ENCODE measurements at regions not wholly inside any gene's neighbourhood (a gene's known extent, or its start where the extent isn't known, plus 50 kb on each side); places are given as distances from the start of the nearest gene placed in this dataset.

DNA sequence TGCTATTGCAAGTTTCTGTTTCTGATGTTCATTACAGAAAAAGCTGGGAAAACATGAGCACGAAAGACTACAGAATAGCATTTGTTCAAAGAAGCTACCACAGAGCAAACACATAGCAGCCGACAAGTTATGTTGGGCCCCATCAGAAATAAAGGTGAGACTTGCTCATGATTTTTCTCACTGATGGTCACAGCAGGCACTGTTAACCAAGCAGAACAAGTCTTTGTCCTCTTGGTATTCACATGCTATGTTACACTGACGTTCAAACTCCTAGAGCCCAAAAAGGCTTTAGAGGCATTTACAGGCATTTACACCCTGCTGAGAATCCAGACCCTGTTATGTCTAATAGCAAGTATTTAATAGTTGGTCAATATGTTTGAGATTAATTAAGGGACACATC lies 235.0 kb upstream of the HNMT start:
- H3K9me2 ChIP-seq (ENCODE audit: low read depth, low read length), result no peaks in the 10 kb centered on the region
- H3K4me1 ChIP-seq (ENCODE audit: insufficient read depth, low read length, severe bottlenecking), result no peaks in the 10 kb centered on the region

GRCh38 chr2:137737559-137737958 lies 226.7 kb upstream of the HNMT start:
- Histone ChIP-seq H3K36me3 (ENCODE audit: insufficient read depth, low read length) (no peaks in the 10 kb centered on the region), H2AFZ (ENCODE audit: low read length) (no peak overlapping the region), H3K4me2 (ENCODE audit: low read length) (no peak overlapping the region), H3K9ac (ENCODE audit: low read length) (no peak overlapping the region), H3K4me3 (ENCODE audit: low read depth, low read length, poor library complexity, severe bottlenecking) (no peak overlapping the region), H3K27ac (ENCODE audit: low read depth, low read length, poor library complexity, severe bottlenecking) (no peak overlapping the region), H3K27me3 (ENCODE audit: insufficient read depth, low read length) (no peaks in the 10 kb centered on the region), H4K20me1 (ENCODE audit: insufficient read depth, low read length) (no peaks in the 10 kb centered on the region), H3K4me1 (ENCODE audit: insufficient read depth, low read length, severe bottlenecking) (no peaks in the 10 kb centered on the region), H3K9me2 (ENCODE audit: low read depth, low read length) (no peaks in the 10 kb centered on the region), H3K9me3 (ENCODE audit: low read length) (no peaks in the 10 kb centered on the region), H3F3A (ENCODE audit: insufficient read depth, low read length) (no peaks in the 10 kb centered on the region), H3K79me2 (ENCODE audit: insufficient read depth, low read length) (no peaks in the 10 kb centered on the region)
- TF ChIP-seq EZH2 (IDR thresholded peaks at IDR 0.05; ENCODE audit: borderline replicate concordance, low read length), result no peak

More for the DNA sequence above, 235.0 kb upstream of the HNMT start:
- Histone ChIP-seq H3K4me2 (ENCODE audit: low read length) (no peak overlapping the region), H3K79me2 (ENCODE audit: insufficient read depth, low read length) (no peaks in the 10 kb centered on the region), H3K36me3 (ENCODE audit: insufficient read depth, low read length) (no peaks in the 10 kb centered on the region), H3K9ac (ENCODE audit: low read length) (no peak overlapping the region), H3K27me3 (ENCODE audit: insufficient read depth, low read length) (no peaks in the 10 kb centered on the region), H3K27ac (ENCODE audit: low read depth, low read length, poor library complexity, severe bottlenecking) (no peak overlapping the region), H2AFZ (ENCODE audit: low read length) (no peak overlapping the region), H3F3A (ENCODE audit: insufficient read depth, low read length) (no peaks in the 10 kb centered on the region), H4K20me1 (ENCODE audit: insufficient read depth, low read length) (no peaks in the 10 kb centered on the region), H3K4me3 (ENCODE audit: low read depth, low read length, poor library complexity, severe bottlenecking) (no peak overlapping the region), H3K9me3 (ENCODE audit: low read length) (no peaks in the 10 kb centered on the region)
- TF ChIP-seq, protein P1, sequence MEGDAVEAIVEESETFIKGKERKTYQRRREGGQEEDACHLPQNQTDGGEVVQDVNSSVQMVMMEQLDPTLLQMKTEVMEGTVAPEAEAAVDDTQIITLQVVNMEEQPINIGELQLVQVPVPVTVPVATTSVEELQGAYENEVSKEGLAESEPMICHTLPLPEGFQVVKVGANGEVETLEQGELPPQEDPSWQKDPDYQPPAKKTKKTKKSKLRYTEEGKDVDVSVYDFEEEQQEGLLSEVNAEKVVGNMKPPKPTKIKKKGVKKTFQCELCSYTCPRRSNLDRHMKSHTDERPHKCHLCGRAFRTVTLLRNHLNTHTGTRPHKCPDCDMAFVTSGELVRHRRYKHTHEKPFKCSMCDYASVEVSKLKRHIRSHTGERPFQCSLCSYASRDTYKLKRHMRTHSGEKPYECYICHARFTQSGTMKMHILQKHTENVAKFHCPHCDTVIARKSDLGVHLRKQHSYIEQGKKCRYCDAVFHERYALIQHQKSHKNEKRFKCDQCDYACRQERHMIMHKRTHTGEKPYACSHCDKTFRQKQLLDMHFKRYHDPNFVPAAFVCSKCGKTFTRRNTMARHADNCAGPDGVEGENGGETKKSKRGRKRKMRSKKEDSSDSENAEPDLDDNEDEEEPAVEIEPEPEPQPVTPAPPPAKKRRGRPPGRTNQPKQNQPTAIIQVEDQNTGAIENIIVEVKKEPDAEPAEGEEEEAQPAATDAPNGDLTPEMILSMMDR (IDR thresholded peaks at IDR 0.05; ENCODE audit: low read length), result no peak
- no peak for TF ChIP-seq EZH2 (IDR thresholded peaks at IDR 0.05; ENCODE audit: borderline replicate concordance, low read length)

DNA sequence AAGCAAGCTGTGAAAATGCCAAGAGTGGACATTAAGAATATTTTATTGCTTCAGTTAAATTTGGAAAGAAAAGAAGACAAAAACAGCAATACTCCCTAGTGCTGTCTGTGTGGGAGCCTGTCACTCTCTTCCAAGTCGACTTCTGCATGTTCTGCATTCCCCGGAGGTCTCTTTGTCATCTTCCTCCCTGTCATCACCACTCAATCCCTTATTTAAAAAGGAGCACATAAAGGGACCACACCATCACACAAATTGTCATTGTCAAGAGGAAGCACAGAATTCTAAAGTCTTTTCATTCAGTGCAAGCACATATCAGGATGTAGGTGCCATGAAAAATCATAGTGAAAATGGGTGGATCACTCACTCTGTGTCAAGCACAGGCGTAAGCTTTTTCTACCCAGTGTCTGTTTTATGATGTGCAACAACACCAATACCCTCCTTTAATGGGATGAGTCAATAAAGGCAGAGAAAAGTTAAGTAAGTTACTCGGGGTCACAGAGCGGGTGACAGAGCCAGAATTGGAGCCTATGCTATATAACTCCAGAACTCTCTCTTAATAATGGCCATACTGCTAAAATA lies 222.4 kb upstream of the HNMT start:
- no peaks in the 10 kb centered on the region for H4K20me1 ChIP-seq (ENCODE audit: insufficient read depth, low read length)
- no peaks in the 10 kb centered on the region for H3K9me3 ChIP-seq (ENCODE audit: low read length)
- no peak overlapping the region for H3K4me2 ChIP-seq (ENCODE audit: low read length)
- no peaks in the 10 kb centered on the region for H3K27me3 ChIP-seq (ENCODE audit: insufficient read depth, low read length)
- H3F3A ChIP-seq (ENCODE audit: insufficient read depth, low read length), result no peaks in the 10 kb centered on the region
- H3K4me1 ChIP-seq (ENCODE audit: insufficient read depth, low read length, severe bottlenecking), result no peaks in the 10 kb centered on the region
- no peak overlapping the region for H3K4me3 ChIP-seq (ENCODE audit: low read depth, low read length, poor library complexity, severe bottlenecking)
- H3K36me3 ChIP-seq (ENCODE audit: insufficient read depth, low read length), result no peaks in the 10 kb centered on the region
- no peaks in the 10 kb centered on the region for H3K9me2 ChIP-seq (ENCODE audit: low read depth, low read length)
- no peak overlapping the region for H3K27ac ChIP-seq (ENCODE audit: low read depth, low read length, poor library complexity, severe bottlenecking)
- no peak overlapping the region for H3K9ac ChIP-seq (ENCODE audit: low read length)
- no peak for TF ChIP-seq EZH2 (IDR thresholded peaks at IDR 0.05; ENCODE audit: borderline replicate concordance, low read length)
- TF ChIP-seq, protein P1 (IDR thresholded peaks at IDR 0.05; ENCODE audit: low read length), result no peak
- no peaks in the 10 kb centered on the region for H3K79me2 ChIP-seq (ENCODE audit: insufficient read depth, low read length)
- no peak overlapping the region for H2AFZ ChIP-seq (ENCODE audit: low read length)

DNA sequence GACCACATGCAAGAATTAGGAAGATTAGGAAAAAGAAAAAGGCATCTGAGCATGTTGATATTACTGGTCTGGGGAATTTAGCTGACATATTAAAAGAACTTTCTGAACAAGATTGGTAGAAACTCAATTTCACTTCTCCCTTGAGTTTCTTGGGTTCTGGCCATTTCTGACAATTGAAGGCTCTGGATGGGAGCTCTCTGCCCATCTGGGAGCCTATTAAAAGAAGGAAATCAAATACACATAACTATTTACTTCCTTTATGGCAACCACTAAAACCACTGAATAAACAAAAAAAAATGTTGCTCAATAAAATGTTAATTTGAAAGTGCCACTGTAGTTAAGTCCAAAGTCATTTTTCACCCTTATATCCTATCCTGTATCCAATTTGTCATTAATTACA lies 216.8 kb upstream of the HNMT start:
- Histone ChIP-seq H3K4me1 (ENCODE audit: insufficient read depth, low read length, severe bottlenecking) (no peaks in the 10 kb centered on the region), H3K79me2 (ENCODE audit: insufficient read depth, low read length) (no peaks in the 10 kb centered on the region), H4K20me1 (ENCODE audit: insufficient read depth, low read length) (no peaks in the 10 kb centered on the region), H3K27ac (ENCODE audit: low read depth, low read length, poor library complexity, severe bottlenecking) (no peak overlapping the region), H3K36me3 (ENCODE audit: insufficient read depth, low read length) (no peaks in the 10 kb centered on the region), H3K27me3 (ENCODE audit: insufficient read depth, low read length) (no peaks in the 10 kb centered on the region), H3K4me2 (ENCODE audit: low read length) (no peak overlapping the region), H3K9me2 (ENCODE audit: low read depth, low read length) (no peaks in the 10 kb centered on the region), H2AFZ (ENCODE audit: low read length) (no peak overlapping the region), H3K9me3 (ENCODE audit: low read length) (no peaks in the 10 kb centered on the region), H3F3A (ENCODE audit: insufficient read depth, low read length) (no peaks in the 10 kb centered on the region), H3K9ac (ENCODE audit: low read length) (no peak overlapping the region), H3K4me3 (ENCODE audit: low read depth, low read length, poor library complexity, severe bottlenecking) (no peak overlapping the region)
- no peak for TF ChIP-seq EZH2 (IDR thresholded peaks at IDR 0.05; ENCODE audit: borderline replicate concordance, low read length)
- TF ChIP-seq, protein P1 (IDR thresholded peaks at IDR 0.05; ENCODE audit: low read length), result no peak

Data from OCI-LY1 (cell line).